ENCODE measurements at regions not wholly inside any gene's neighbourhood (a gene's known extent, or its start where the extent isn't known, plus 50 kb on each side); places are given as distances from the start of the nearest gene placed in this dataset.

DNA sequence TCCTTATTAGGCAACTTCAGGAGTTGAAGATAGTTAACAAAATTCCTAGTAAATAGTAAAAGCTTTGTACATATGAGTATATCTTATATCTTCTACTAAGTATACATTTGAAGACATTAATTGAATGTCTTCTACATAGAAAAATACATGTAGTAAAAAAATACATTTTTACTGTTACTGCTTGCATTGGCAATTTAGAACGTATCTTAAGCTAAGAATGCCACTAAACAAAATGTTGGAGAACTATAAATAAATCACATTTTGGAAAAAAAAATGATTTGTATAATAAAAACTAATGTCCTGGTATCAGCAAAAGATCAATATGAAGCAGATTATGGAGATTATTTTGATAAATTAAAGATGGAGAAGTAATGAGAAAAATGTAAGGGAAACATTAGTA lies 434.2 kb upstream of the SLC8A1 start:
- Histone ChIP-seq H3K4me3 (no peak overlapping the region), H3K9me3 (no peaks in the 10 kb centered on the region), H3K27ac (no peak overlapping the region), H3K4me2 (no peak overlapping the region), H3K4me1 (no peaks in the 10 kb centered on the region)
- WGBS (ENCODE audit: missing lambda C conversion rate) = 21% methylated on average over 1 of the region's 1 CpG
- ChIA-PET CTCF (no interaction called here), POLR2A (no interaction called here)
- TF ChIP-seq E2F6 (IDR thresholded peaks at IDR 0.05; ENCODE audit: borderline replicate concordance, low read depth) (no peak), SREBF2 (IDR thresholded peaks at IDR 0.05) (no peak), MAFK (IDR thresholded peaks at IDR 0.05; ENCODE audit: partially characterized antibody) (peak; percentile 84), BHLHE40 (IDR thresholded peaks at IDR 0.05; ENCODE audit: low read depth, low read length) (no peak), CHD2 (IDR thresholded peaks at IDR 0.05; ENCODE audit: low read length, partially characterized antibody) (no peak)
- DNase-seq (ENCODE audit: low read depth in 1 of 2, low spot score in 1 of 2) (no peak), ATAC-seq (no peak), FAIRE-seq (no peak)

- CTCF ChIA-PET = interaction anchor here (0.6 kb wide), 1 partner anchor 955 kb away, joined by 3 read pairs; no protein-coding TSS in a partner anchor
- no peak for TF ChIP-seq HES2 (IDR thresholded peaks at IDR 0.05)
- TF ChIP-seq SREBF2 (IDR thresholded peaks at IDR 0.05) = no peak
- TF ChIP-seq CBX2 (IDR thresholded peaks at IDR 0.05; ENCODE audit: borderline replicate concordance, low read depth) = no peak
- no peak for TF ChIP-seq HDAC2 (IDR thresholded peaks at IDR 0.05)
- TF ChIP-seq RCOR1 (IDR thresholded peaks at IDR 0.05; ENCODE audit: low read depth, low read length) = no peak
- TF ChIP-seq ZC3H11A (IDR thresholded peaks at IDR 0.05) = no peak
- no peak for TF ChIP-seq MAFK (IDR thresholded peaks at IDR 0.05; ENCODE audit: partially characterized antibody)
- TF ChIP-seq CEBPB (IDR thresholded peaks at IDR 0.05) = no peak
- no peak for TF ChIP-seq HOXA7 (CRISPR knock-in tag; IDR thresholded peaks at IDR 0.05)
- no peak for TF ChIP-seq EHMT2 (IDR thresholded peaks at IDR 0.05; ENCODE audit: low read depth)
- TF ChIP-seq FOXS1 (CRISPR knock-in tag; IDR thresholded peaks at IDR 0.05) = no peak
- TF ChIP-seq NR3C1 (IDR thresholded peaks at IDR 0.05) = no peak
- TF ChIP-seq, protein P1, sequence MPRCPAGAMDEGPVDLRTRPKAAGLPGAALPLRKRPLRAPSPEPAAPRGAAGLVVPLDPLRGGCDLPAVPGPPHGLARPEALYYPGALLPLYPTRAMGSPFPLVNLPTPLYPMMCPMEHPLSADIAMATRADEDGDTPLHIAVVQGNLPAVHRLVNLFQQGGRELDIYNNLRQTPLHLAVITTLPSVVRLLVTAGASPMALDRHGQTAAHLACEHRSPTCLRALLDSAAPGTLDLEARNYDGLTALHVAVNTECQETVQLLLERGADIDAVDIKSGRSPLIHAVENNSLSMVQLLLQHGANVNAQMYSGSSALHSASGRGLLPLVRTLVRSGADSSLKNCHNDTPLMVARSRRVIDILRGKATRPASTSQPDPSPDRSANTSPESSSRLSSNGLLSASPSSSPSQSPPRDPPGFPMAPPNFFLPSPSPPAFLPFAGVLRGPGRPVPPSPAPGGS (IDR thresholded peaks at IDR 0.05) = no peak
- TF ChIP-seq, protein P2, sequence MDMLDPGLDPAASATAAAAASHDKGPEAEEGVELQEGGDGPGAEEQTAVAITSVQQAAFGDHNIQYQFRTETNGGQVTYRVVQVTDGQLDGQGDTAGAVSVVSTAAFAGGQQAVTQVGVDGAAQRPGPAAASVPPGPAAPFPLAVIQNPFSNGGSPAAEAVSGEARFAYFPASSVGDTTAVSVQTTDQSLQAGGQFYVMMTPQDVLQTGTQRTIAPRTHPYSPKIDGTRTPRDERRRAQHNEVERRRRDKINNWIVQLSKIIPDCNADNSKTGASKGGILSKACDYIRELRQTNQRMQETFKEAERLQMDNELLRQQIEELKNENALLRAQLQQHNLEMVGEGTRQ (IDR thresholded peaks at IDR 0.05) = no peak
- no peak for TF ChIP-seq CBX8 (IDR thresholded peaks at IDR 0.05)
- TF ChIP-seq KDM5A (IDR thresholded peaks at IDR 0.05) = no peak
- TF ChIP-seq ZFP36 (IDR thresholded peaks at IDR 0.05; ENCODE audit: borderline replicate concordance, partially characterized antibody) = no peak
- no peak for TF ChIP-seq ZNF302 (CRISPR knock-in tag; IDR thresholded peaks at IDR 0.05)
- TF ChIP-seq EP300 (IDR thresholded peaks at IDR 0.05) = no peak
- TF ChIP-seq RFX5 (IDR thresholded peaks at IDR 0.05) = no peak
- no peak overlapping the region for H3K4me2 ChIP-seq
- no peak for ATAC-seq
- 19% methylated on average over 1 of the region's 1 CpG for WGBS (ENCODE audit: missing lambda C conversion rate)
- H3K4me1 ChIP-seq = no peaks in the 10 kb centered on the region
- DNase-seq (ENCODE audit: low read depth in 1 of 2, low spot score in 1 of 2) = no peak
- H3K27ac ChIP-seq = no peak overlapping the region
- FAIRE-seq = no peak
- no peak overlapping the region for H3K4me3 ChIP-seq
- no peaks in the 10 kb centered on the region for H3K9me3 ChIP-seq
- POLR2A ChIA-PET = no interaction called here
Measured at GRCh38 chr2:40886655-40887054, 434.8 kb upstream of the SLC8A1 start.

- no peak overlapping the region for H3K27ac ChIP-seq
- H3K4me3 ChIP-seq = no peak overlapping the region
- no peaks in the 10 kb centered on the region for H3K4me1 ChIP-seq
- FAIRE-seq (no peak), ATAC-seq (no peak), DNase-seq (ENCODE audit: low read depth in 1 of 2, low spot score in 1 of 2) (no peak)
- TF ChIP-seq HOXA7 (CRISPR knock-in tag; IDR thresholded peaks at IDR 0.05) (no peak), HMGXB4 (CRISPR knock-in tag; IDR thresholded peaks at IDR 0.05; ENCODE audit: borderline replicate concordance) (no peak), CHD2 (IDR thresholded peaks at IDR 0.05; ENCODE audit: low read length, partially characterized antibody) (no peak), CHD4 (IDR thresholded peaks at IDR 0.05; ENCODE audit: borderline replicate concordance) (no peak)
- ChIA-PET CTCF (interaction anchor here (0.7 kb wide), 1 partner anchor 1174 kb away, joined by 3 read pairs; no protein-coding TSS in a partner anchor), POLR2A (no interaction called here)
- H3K4me2 ChIP-seq = no peak overlapping the region
- H3K9me3 ChIP-seq = no peaks in the 10 kb centered on the region
Measured at GRCh38 chr2:40896358-40896757, 444.5 kb upstream of the SLC8A1 start.

Measured in A549 (cell line).